ACHN (cell line): ENCODE measurements at regions not wholly inside any gene's neighbourhood (a gene's known extent, or its start where the extent isn't known, plus 50 kb on each side); places are given as distances from the start of the nearest gene placed in this dataset.

ENCODE experiments used
- DNase-seq: peaks from one replicate; pipeline ENCODE4 v3.0.0-alpha.2; 2015
- in situ Hi-C: cut with HindIII; loops from 2 replicates; pipeline ENCODE4 v1.10.0; 2017; ENCODE audit warnings: low sequenced_read_pairs, low pct_ligation_motif_present, low pct_unique_long_range_greater_than_20kb

GRCh38 chr3:70753572-70753971 is 441.1 kb upstream of the MDFIC2 start:
- in situ Hi-C loops = no loop called here

GRCh38 chr3:70752051-70752450 is 439.6 kb upstream of the MDFIC2 start:
- no peak for DNase-seq
- in situ Hi-C loops = no loop called here

More at GRCh38 chr3:70753572-70753971, 441.1 kb upstream of the MDFIC2 start:
- DNase-seq = no peak

GRCh38 chr3:70749122-70749521 is 436.7 kb upstream of the MDFIC2 start:
- no peak for DNase-seq
- in situ Hi-C loops = no loop called here

- no peak for DNase-seq
- in situ Hi-C loops = no loop called here
Observed at GRCh38 chr3:70748593-70748992, 436.2 kb upstream of the MDFIC2 start.

- in situ Hi-C loops = no loop called here
- DNase-seq = no peak
Observed at GRCh38 chr3:70747847-70748246, 435.4 kb upstream of the MDFIC2 start.

GRCh38 chr3:70744536-70744935 is 432.1 kb upstream of the MDFIC2 start:
- no peak for DNase-seq
- in situ Hi-C loops = no loop called here

- in situ Hi-C loops = no loop called here
- no peak for DNase-seq
Observed at GRCh38 chr3:70743754-70744153, 431.3 kb upstream of the MDFIC2 start.

GRCh38 chr3:70742081-70742480 is 429.6 kb upstream of the MDFIC2 start:
- no peak for DNase-seq
- in situ Hi-C loops = no loop called here

- no peak for DNase-seq
- in situ Hi-C loops = no loop called here
Observed at GRCh38 chr3:70740872-70741271, 428.4 kb upstream of the MDFIC2 start.

- DNase-seq = no peak
- in situ Hi-C loops = no loop called here
Observed at GRCh38 chr3:70740071-70740470, 427.6 kb upstream of the MDFIC2 start.

- DNase-seq = no peak
- in situ Hi-C loops = no loop called here
Observed at GRCh38 chr3:70738291-70738681, 425.8 kb upstream of the MDFIC2 start.

- DNase-seq = no peak
Observed at GRCh38 chr3:70737666-70738290, 425.3 kb upstream of the MDFIC2 start.

GRCh38 chr3:70736009-70736408 is 423.6 kb upstream of the MDFIC2 start:
- in situ Hi-C loops = no loop called here
- DNase-seq = no peak

More at GRCh38 chr3:70737666-70738290, 425.3 kb upstream of the MDFIC2 start:
- in situ Hi-C loops = no loop called here

GRCh38 chr3:70734756-70735155 is 422.3 kb upstream of the MDFIC2 start:
- in situ Hi-C loops = no loop called here
- no peak for DNase-seq

GRCh38 chr3:70731046-70731445 is 418.6 kb upstream of the MDFIC2 start:
- DNase-seq = no peak
- in situ Hi-C loops = no loop called here

- no peak for DNase-seq
- in situ Hi-C loops = no loop called here
Observed at GRCh38 chr3:70729845-70730244, 417.4 kb upstream of the MDFIC2 start.

GRCh38 chr3:70728311-70728710 is 415.9 kb upstream of the MDFIC2 start:
- in situ Hi-C loops = no loop called here

GRCh38 chr3:70726961-70727360 is 414.5 kb upstream of the MDFIC2 start:
- in situ Hi-C loops = no loop called here
- DNase-seq = no peak

More at GRCh38 chr3:70728311-70728710, 415.9 kb upstream of the MDFIC2 start:
- no peak for DNase-seq

GRCh38 chr3:70726096-70726938 is 413.9 kb upstream of the MDFIC2 start:
- in situ Hi-C loops = no loop called here
- DNase-seq = no peak

- no peak for DNase-seq
- in situ Hi-C loops = no loop called here
Observed at GRCh38 chr3:70722018-70722417, 409.6 kb upstream of the MDFIC2 start.
